ENCODE measurements at regions not wholly inside any gene's neighbourhood (a gene's known extent, or its start where the extent isn't known, plus 50 kb on each side); places are given as distances from the start of the nearest gene placed in this dataset.

DNA sequence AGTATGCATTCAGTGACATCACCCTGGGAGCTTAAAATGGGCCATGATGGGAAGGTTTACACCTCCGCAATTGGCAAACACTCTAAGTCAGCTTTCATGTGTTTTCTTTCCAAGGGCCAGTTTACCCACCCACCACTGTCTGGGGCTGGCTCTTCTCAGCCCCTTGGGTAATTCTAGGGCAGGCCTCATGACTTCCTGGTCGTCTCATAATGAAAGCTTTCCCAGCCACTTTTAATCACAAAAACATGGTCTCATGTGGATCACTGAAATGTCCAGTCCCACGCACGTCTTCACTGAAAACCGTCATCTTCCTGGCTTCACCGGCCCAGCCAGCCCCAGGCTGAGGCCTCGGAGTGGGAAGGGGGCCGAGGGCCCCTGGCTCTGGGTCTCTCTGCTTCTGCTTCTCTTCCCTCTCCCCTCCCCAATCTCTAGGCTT is 58.5 kb upstream of the ANO1 start:
- no peak for TF ChIP-seq CTCF (IDR thresholded peaks at IDR 0.05; ENCODE audit: control insufficient read depth, insufficient read depth, low read depth, low read length, missing control alignments)
- DNase-seq (ENCODE audit: low read depth), result peak; percentile 57
- H3K4me3 ChIP-seq (ENCODE audit: control insufficient read depth, low read depth, low read length), result no peak overlapping the region

DNA sequence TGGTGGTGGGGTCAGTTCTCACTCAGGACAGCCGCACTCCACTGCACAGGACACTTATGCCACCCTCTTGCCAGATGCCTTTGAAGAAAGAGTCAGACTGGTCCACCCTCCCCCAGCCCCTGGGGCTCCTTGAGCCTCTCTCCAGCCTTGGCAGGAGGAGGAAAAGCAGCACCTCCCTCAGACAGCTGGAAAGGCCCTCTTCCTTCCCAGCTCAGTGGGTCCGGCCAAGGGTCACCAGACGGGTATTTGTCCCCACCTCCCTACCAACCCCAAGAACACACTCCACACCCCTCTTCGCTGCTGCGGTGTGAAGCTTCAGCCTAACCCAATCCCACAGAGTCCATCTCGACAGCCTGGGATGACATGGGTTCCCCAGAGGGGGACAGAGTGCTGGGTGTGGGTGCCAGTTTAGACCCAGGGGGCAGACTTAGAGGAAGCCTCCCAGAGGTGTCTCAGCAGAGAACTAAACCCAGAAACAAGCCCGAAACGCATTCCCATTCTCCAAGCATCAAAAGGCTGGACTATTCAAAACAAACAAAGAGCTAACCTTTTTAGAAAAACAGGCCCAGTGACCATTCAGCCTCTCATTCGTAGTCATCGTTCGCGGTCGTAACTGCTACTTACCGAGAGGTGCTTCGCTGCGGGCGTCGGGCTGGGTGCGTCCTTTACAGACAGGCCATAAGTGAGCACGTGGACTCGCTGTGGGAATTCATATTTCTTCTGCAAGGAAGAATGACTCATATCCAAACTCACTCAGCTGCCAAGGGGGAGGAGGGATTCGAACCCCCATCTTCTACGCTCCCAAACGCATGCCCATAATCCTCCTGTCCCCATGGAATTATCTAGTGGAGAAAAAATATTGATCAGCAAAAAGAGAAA is 57.5 kb upstream of the ANO1 start:
- no peak overlapping the region for H3K4me3 ChIP-seq (ENCODE audit: control insufficient read depth, low read depth, low read length)
- no peak for TF ChIP-seq CTCF (IDR thresholded peaks at IDR 0.05; ENCODE audit: control insufficient read depth, insufficient read depth, low read depth, low read length, missing control alignments)
- no peak for DNase-seq (ENCODE audit: low read depth)

DNA sequence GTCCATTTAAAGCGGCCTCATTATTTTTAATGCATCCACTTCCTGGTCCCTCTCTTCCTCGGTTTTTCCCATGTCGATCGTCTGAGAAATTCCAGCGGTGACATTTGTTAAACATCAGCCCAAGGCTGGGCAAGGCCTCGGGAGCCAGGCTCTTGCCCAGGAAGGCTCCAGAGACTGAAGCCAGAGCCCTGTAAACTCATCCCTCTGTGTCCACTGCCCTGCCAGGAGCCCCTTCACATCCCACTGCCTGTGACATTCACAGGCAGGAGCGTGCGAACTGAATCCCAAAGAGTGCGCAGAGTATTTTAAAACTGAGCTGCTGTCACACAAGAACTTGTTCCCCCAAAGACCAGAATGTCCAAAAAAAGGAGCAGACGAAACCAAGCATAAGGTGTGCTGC is 56.5 kb upstream of the ANO1 start:
- no peak overlapping the region for H3K4me3 ChIP-seq (ENCODE audit: control insufficient read depth, low read depth, low read length)
- TF ChIP-seq CTCF (IDR thresholded peaks at IDR 0.05; ENCODE audit: control insufficient read depth, insufficient read depth, low read depth, low read length, missing control alignments), result no peak
- DNase-seq (ENCODE audit: low read depth), result no peak

GRCh38 chr11:70024036-70024772 is 53.9 kb upstream of the ANO1 start:
- no peak overlapping the region for H3K4me3 ChIP-seq (ENCODE audit: control insufficient read depth, low read depth, low read length)
- TF ChIP-seq CTCF (IDR thresholded peaks at IDR 0.05; ENCODE audit: control insufficient read depth, insufficient read depth, low read depth, low read length, missing control alignments), result no peak
- no peak for DNase-seq (ENCODE audit: low read depth)

GRCh38 chr11:70024773-70025045 is 53.4 kb upstream of the ANO1 start:
- no peak overlapping the region for H3K4me3 ChIP-seq (ENCODE audit: control insufficient read depth, low read depth, low read length)
- DNase-seq (ENCODE audit: low read depth), result no peak
- TF ChIP-seq CTCF (IDR thresholded peaks at IDR 0.05; ENCODE audit: control insufficient read depth, insufficient read depth, low read depth, low read length, missing control alignments), result no peak

DNA sequence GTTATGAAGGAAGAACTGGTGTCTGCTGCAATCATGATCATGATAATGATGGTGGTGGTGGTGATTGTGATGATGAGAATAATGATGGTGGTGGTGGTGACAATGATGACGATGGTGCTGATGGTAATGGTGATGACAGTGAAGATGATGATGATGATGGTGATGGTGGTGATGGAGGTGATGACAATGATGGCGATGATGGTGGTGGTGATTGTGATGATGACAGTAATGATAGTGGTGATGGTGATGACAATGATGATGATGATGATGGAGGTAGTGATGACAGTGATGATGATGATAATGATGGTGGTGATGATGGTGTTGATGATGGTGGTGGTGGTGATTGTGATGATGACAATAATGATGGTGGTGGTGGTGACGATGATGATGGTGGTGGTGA is 52.8 kb upstream of the ANO1 start:
- TF ChIP-seq CTCF (IDR thresholded peaks at IDR 0.05; ENCODE audit: control insufficient read depth, insufficient read depth, low read depth, low read length, missing control alignments), result no peak
- H3K4me3 ChIP-seq (ENCODE audit: control insufficient read depth, low read depth, low read length), result no peak overlapping the region
- no peak for DNase-seq (ENCODE audit: low read depth)

All from AG09309 (cell line).